ENCODE measurements at regions not wholly inside any gene's neighbourhood (a gene's known extent, or its start where the extent isn't known, plus 50 kb on each side); places are given as distances from the start of the nearest gene placed in this dataset.

GRCh38 chr22:22800716-22801115, 86.9 kb upstream of the IGLL5 start:
- TF ChIP-seq CTCF (IDR thresholded peaks at IDR 0.05) (no peak), EZH2 (IDR thresholded peaks at IDR 0.05) (no peak)

All from neural progenitor cell (in vitro differentiated cells).